Panc1 (cell line): ENCODE measurements at regions not wholly inside any gene's neighbourhood (a gene's known extent, or its start where the extent isn't known, plus 50 kb on each side); places are given as distances from the start of the nearest gene placed in this dataset.
"Not testable (repeated sequence)": the region's sequence is repeated elsewhere in the genome, so short reads cannot be mapped to it uniquely, and the experiment has no call there.

Experiments used
- ATAC-seq: fragments of 200-7000 bp; cut with Tn5 transposase; 2 replicates; pipeline ENCODE4 v1.9.1; 2020; ENCODE audit warnings: mild to moderate bottlenecking, moderate library complexity
- BruUV-seq: library from RNA; stranded (reverse); fragments of 400-500 nt; replicated peaks from 2 replicates; lab custom pipeline; 2021; lab: Mats Ljungman, UMichigan
- CTCF ChIA-PET: fragments of 300-600 bp; sonication (Branson Sonifier 250); formaldehyde crosslinking; loops from one replicate; lab custom pipeline; 2022; ENCODE audit warnings: antibody characterized with exemption; lab: Charles Lee
- POLR2A ChIA-PET: fragments of 300-600 bp; sonication (Branson Sonifier 250); formaldehyde crosslinking; loops from one replicate; lab custom pipeline; 2022; ENCODE audit warnings: antibody characterized with exemption; lab: Charles Lee
- DNase-seq: peaks from one replicate; pipeline ENCODE4 v3.0.0-alpha.2; 2010; ENCODE audit warnings: low read depth, low spot score
- H3K27ac ChIP-seq: 2 replicates; pipeline ENCODE4 v1.5.1; 2011; ENCODE audit warnings: mild to moderate bottlenecking, low read length, inconsistent platforms
- H3K27me3 ChIP-seq: fragments of 200-500 bp; sonication (Bioruptor generic); 2 replicates; pipeline ENCODE4 v1.6.0; 2014; ENCODE audit warnings: low read length, inconsistent platforms; ENCODE audit not compliant: control insufficient read depth, insufficient read depth
- H3K36me3 ChIP-seq: fragments of 200-500 bp; sonication (Bioruptor generic); 2 replicates; pipeline ENCODE4 v1.5.1; 2014; ENCODE audit warnings: inconsistent platforms, mild to moderate bottlenecking, low read length, moderate library complexity; ENCODE audit not compliant: control insufficient read depth, insufficient read depth
- H3K4me1 ChIP-seq: 2 replicates; pipeline ENCODE4 v1.5.1; 2011; ENCODE audit warnings: inconsistent platforms, mild to moderate bottlenecking, low read length, moderate library complexity; ENCODE audit not compliant: control insufficient read depth, insufficient read depth
- H3K4me3 ChIP-seq, 2 experiments: 2 replicates each; pipeline ENCODE4 v1.5.1; 2011 to 2012; ENCODE audit warnings: low read depth in 2 of 2, low read length in 2 of 2, mild to moderate bottlenecking in 2 of 2, inconsistent platforms in 1 of 2, moderate library complexity in 1 of 2
- H3K9me3 ChIP-seq: fragments of 200-500 bp; sonication (Bioruptor generic); 2 replicates; pipeline ENCODE4 v1.5.1; 2014; ENCODE audit warnings: low read depth, mild to moderate bottlenecking, inconsistent platforms, low read length, moderate library complexity; ENCODE audit not compliant: control insufficient read depth, insufficient read depth
- CTCF ChIP-seq: fragments of 450-650 bp; IDR thresholded peaks from 2 replicates; pipeline ENCODE4 v1.5.1; 2017; ENCODE audit warnings: mild to moderate bottlenecking
- POLR2AphosphoS5 ChIP-seq: IDR thresholded peaks from 2 replicates; pipeline ENCODE4 v1.6.1; 2012; ENCODE audit warnings: mild to moderate bottlenecking, low read depth, low read length, moderate library complexity
- REST ChIP-seq, 2 experiments: IDR thresholded peaks; 2 replicates each; pipeline ENCODE4 v1.6.1; 2011 to 2012; ENCODE audit warnings: low read depth in 2 of 2, control low read depth in 1 of 2, low read length in 1 of 2, mild to moderate bottlenecking in 1 of 2, moderate library complexity in 1 of 2; ENCODE audit not compliant: insufficient read depth in 1 of 2
- SIN3A ChIP-seq: IDR thresholded peaks from 2 replicates; pipeline ENCODE4 v1.6.1; 2012; ENCODE audit warnings: low read depth, mild to moderate bottlenecking, low read length, moderate library complexity, borderline replicate concordance; ENCODE audit not compliant: insufficient read depth
- TCF7L2 ChIP-seq: IDR thresholded peaks from 2 replicates; pipeline ENCODE4 v1.6.1; 2011; ENCODE audit warnings: mild to moderate bottlenecking, low read depth, low read length, inconsistent platforms
- in situ Hi-C: cut with HindIII; loops from 2 replicates; pipeline ENCODE4 v1.10.0; 2016; ENCODE audit warnings: low sequenced_read_pairs, low pct_unique_long_range_greater_than_20kb
- intact Hi-C: fragments of 100-400 bp; cut with micrococcal nuclease; formaldehyde crosslinking; loops from one replicate; pipeline ENCODE4 v1.10.0; 2022; ENCODE audit not compliant: unreplicated experiment

DNA sequence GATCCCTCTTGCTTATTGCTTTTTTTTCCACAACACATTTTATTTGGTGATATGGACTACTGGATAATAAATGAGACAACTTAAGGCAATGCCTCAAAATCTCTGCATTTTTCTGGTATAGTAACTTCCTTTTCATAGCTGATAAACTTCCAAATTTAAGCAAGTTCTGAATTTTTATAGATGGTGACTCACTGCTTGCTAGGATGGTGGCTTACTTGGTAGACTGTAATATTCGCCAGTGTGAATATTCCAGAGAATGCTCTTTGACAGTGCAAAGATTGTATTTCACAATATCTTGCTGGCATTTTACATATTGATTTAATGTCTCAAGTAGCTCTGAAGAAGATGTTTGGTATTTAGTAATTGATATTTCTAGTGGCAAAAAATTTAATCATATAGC lies 472.4 kb downstream of the TFEC start:
- Histone ChIP-seq H3K4me1 (no peaks in the 10 kb centered on the region), H3K9me3 (no peaks in the 10 kb centered on the region), H3K27ac (no peak overlapping the region), H3K36me3 (no peaks in the 10 kb centered on the region), H3K4me3 (no peak overlapping the region), H3K27me3 (no peaks in the 10 kb centered on the region)
- in situ Hi-C loops (no loop called here), intact Hi-C loops (no loop called here)
- ChIA-PET CTCF (no interaction called here), POLR2A (no interaction called here)
- no TSS peak for BruUV-seq
- no peak for DNase-seq
- TF ChIP-seq SIN3A, result no peak
- TF ChIP-seq REST (IDR thresholded peaks at IDR 0.05; ENCODE audit: insufficient read depth in 1 of 2, low read depth in 2 of 2, low read length in 1 of 2), result no peak
- no peak for TF ChIP-seq POLR2AphosphoS5
- no peak for TF ChIP-seq CTCF
- TF ChIP-seq TCF7L2, result no peak
- ATAC-seq, result no peak

- BruUV-seq, CTCF ChIA-PET, DNase-seq, POLR2A ChIA-PET, H3K9me3 ChIP-seq, H3K27me3 ChIP-seq, H3K4me1 ChIP-seq, H3K36me3 ChIP-seq, intact Hi-C loops, ATAC-seq, in situ Hi-C loops, H3K4me3 ChIP-seq, H3K27ac ChIP-seq: not testable (repeated sequence)
Measured at GRCh38 chr7:115557296-115557695, 473.3 kb downstream of the TFEC start.

- Histone ChIP-seq H3K27me3 (no peaks in the 10 kb centered on the region), H3K36me3 (no peaks in the 10 kb centered on the region), H3K4me3 (no peak overlapping the region), H3K27ac (no peak overlapping the region), H3K9me3 (no peaks in the 10 kb centered on the region), H3K4me1 (no peaks in the 10 kb centered on the region)
- intact Hi-C loops (no loop called here), in situ Hi-C loops (no loop called here)
- CTCF ChIA-PET, result no interaction called here
- ATAC-seq, result no peak
- TF ChIP-seq POLR2AphosphoS5, result no peak
- TF ChIP-seq CTCF, result no peak
- TF ChIP-seq SIN3A, result no peak
- TF ChIP-seq REST (IDR thresholded peaks at IDR 0.05; ENCODE audit: insufficient read depth in 1 of 2, low read depth in 2 of 2, low read length in 1 of 2), result no peak
- TF ChIP-seq TCF7L2, result no peak
- BruUV-seq, result no TSS peak
- POLR2A ChIA-PET, result no interaction called here
- DNase-seq, result no peak
Measured at GRCh38 chr7:115552766-115553165, 477.8 kb downstream of the TFEC start.
